ENCODE measurements at regions not wholly inside any gene's neighbourhood (a gene's known extent, or its start where the extent isn't known, plus 50 kb on each side); places are given as distances from the start of the nearest gene placed in this dataset.
"Not testable (repeated sequence)": the region's sequence is repeated elsewhere in the genome, so short reads cannot be mapped to it uniquely, and the experiment has no call there.

GRCh38 chr11:24216488-24216887, 280.4 kb upstream of the LUZP2 start:
- Mint-ChIP-seq H3K4me3 (no peak overlapping the region), H3K4me1 (ENCODE audit: low read depth) (no peaks in the 10 kb centered on the region), H3K27ac (no peak overlapping the region), H3K36me3 (ENCODE audit: insufficient read depth in 2 of 2) (peaks cover 1 to 7% of the 10 kb centered on the region in 2 donors), H3K9me3 (peaks cover 17 to 20% of the 10 kb centered on the region in 2 donors), H3K27me3 (ENCODE audit: low read depth) (no peaks in the 10 kb centered on the region)
- no peak for ATAC-seq (replicated peaks in 1 of 2)
- no peak for DNase-seq

- DNase-seq; H3K4me1 Mint-ChIP-seq (ENCODE audit: low read depth); H3K36me3 Mint-ChIP-seq (ENCODE audit: insufficient read depth in 2 of 2); ATAC-seq (replicated peaks in 1 of 2); H3K4me3 Mint-ChIP-seq; H3K27ac Mint-ChIP-seq; H3K27me3 Mint-ChIP-seq (ENCODE audit: low read depth): not testable (repeated sequence)
- H3K9me3 Mint-ChIP-seq, result peaks cover 14 to 19% of the 10 kb centered on the region in 2 donors
These were observed 279.5 kb upstream of the LUZP2 start for GRCh38 chr11:24217319-24217718.

- ATAC-seq (replicated peaks in 1 of 2) (no peak), DNase-seq (no peak)
- Mint-ChIP-seq H3K27me3 (ENCODE audit: low read depth) (no peaks in the 10 kb centered on the region), H3K36me3 (ENCODE audit: insufficient read depth in 2 of 2) (no peaks in the 10 kb centered on the region), H3K9me3 (peaks cover 7 to 17% of the 10 kb centered on the region in 2 donors), H3K27ac (no peak overlapping the region), H3K4me3 (no peak overlapping the region), H3K4me1 (ENCODE audit: low read depth) (no peaks in the 10 kb centered on the region)
These were observed 271.4 kb upstream of the LUZP2 start for GRCh38 chr11:24225501-24225900.

- Mint-ChIP-seq H3K27ac (no peak overlapping the region), H3K4me3 (no peak overlapping the region), H3K4me1 (ENCODE audit: low read depth) (no peaks in the 10 kb centered on the region), H3K9me3 (peaks cover 7 to 20% of the 10 kb centered on the region in 2 donors), H3K36me3 (ENCODE audit: insufficient read depth in 2 of 2) (no peaks in the 10 kb centered on the region), H3K27me3 (ENCODE audit: low read depth) (no peaks in the 10 kb centered on the region)
- DNase-seq (no peak), ATAC-seq (replicated peaks in 1 of 2) (no peak)
These were observed 270.2 kb upstream of the LUZP2 start for GRCh38 chr11:24226606-24227005.

GRCh38 chr11:24233041-24233440, 263.8 kb upstream of the LUZP2 start:
- no peak for ATAC-seq (replicated peaks in 1 of 2)

GRCh38 chr11:24234822-24235508, 261.9 kb upstream of the LUZP2 start:
- no peaks in the 10 kb centered on the region for H3K36me3 Mint-ChIP-seq (ENCODE audit: insufficient read depth in 2 of 2)
- peaks cover 0 to 12% of the 10 kb centered on the region in 2 donors for H3K9me3 Mint-ChIP-seq
- no peak overlapping the region for H3K4me3 Mint-ChIP-seq
- no peaks in the 10 kb centered on the region for H3K27me3 Mint-ChIP-seq (ENCODE audit: low read depth)
- H3K4me1 Mint-ChIP-seq (ENCODE audit: low read depth), result no peaks in the 10 kb centered on the region
- H3K27ac Mint-ChIP-seq, result no peak overlapping the region
- ATAC-seq (replicated peaks in 1 of 2), result no peak
- no peak for DNase-seq

More at GRCh38 chr11:24233041-24233440, 263.8 kb upstream of the LUZP2 start:
- H3K4me3 Mint-ChIP-seq, result no peak overlapping the region
- no peak overlapping the region for H3K27ac Mint-ChIP-seq
- no peak for DNase-seq
- H3K36me3 Mint-ChIP-seq (ENCODE audit: insufficient read depth in 2 of 2), result no peaks in the 10 kb centered on the region
- no peaks in the 10 kb centered on the region for H3K4me1 Mint-ChIP-seq (ENCODE audit: low read depth)
- no peaks in the 10 kb centered on the region for H3K27me3 Mint-ChIP-seq (ENCODE audit: low read depth)
- peaks cover 5 to 16% of the 10 kb centered on the region in 2 donors for H3K9me3 Mint-ChIP-seq

- ATAC-seq (replicated peaks in 1 of 2) (no peak), DNase-seq (no peak)
- no peaks in the 10 kb centered on the region for H3K4me1 Mint-ChIP-seq (ENCODE audit: low read depth)
- no peak overlapping the region for H3K4me3 Mint-ChIP-seq
- H3K27ac Mint-ChIP-seq, result no peak overlapping the region
- H3K27me3 Mint-ChIP-seq (ENCODE audit: low read depth), result no peaks in the 10 kb centered on the region
- H3K36me3 Mint-ChIP-seq (ENCODE audit: insufficient read depth in 2 of 2), result no peaks in the 10 kb centered on the region
- H3K9me3 Mint-ChIP-seq, result peaks cover 1 to 18% of the 10 kb centered on the region in 2 donors
These were observed 257.8 kb upstream of the LUZP2 start for GRCh38 chr11:24238771-24239645.

GRCh38 chr11:24239930-24240329, 256.9 kb upstream of the LUZP2 start:
- no peak for ATAC-seq (replicated peaks in 1 of 2)
- no peaks in the 10 kb centered on the region for H3K27me3 Mint-ChIP-seq (ENCODE audit: low read depth)
- peaks cover 3 to 18% of the 10 kb centered on the region in 2 donors for H3K9me3 Mint-ChIP-seq
- H3K27ac Mint-ChIP-seq, result no peak overlapping the region
- H3K36me3 Mint-ChIP-seq (ENCODE audit: insufficient read depth in 2 of 2), result no peaks in the 10 kb centered on the region
- H3K4me3 Mint-ChIP-seq, result no peak overlapping the region
- H3K4me1 Mint-ChIP-seq (ENCODE audit: low read depth), result no peaks in the 10 kb centered on the region
- no peak for DNase-seq

- no peak for ATAC-seq (replicated peaks in 1 of 2)
- no peak for DNase-seq
- Mint-ChIP-seq H3K27ac (no peak overlapping the region), H3K27me3 (ENCODE audit: low read depth) (no peaks in the 10 kb centered on the region), H3K9me3 (peaks cover 3 to 18% of the 10 kb centered on the region in 2 donors), H3K4me3 (no peak overlapping the region), H3K36me3 (ENCODE audit: insufficient read depth in 2 of 2) (no peaks in the 10 kb centered on the region), H3K4me1 (ENCODE audit: low read depth) (no peaks in the 10 kb centered on the region)
These were observed 256.2 kb upstream of the LUZP2 start for GRCh38 chr11:24240496-24241175.

GRCh38 chr11:24246715-24247114, 250.1 kb upstream of the LUZP2 start:
- Mint-ChIP-seq H3K27me3 (ENCODE audit: low read depth) (no peaks in the 10 kb centered on the region), H3K36me3 (ENCODE audit: insufficient read depth in 2 of 2) (peaks cover 0 to 1% of the 10 kb centered on the region in 2 donors), H3K27ac (no peak overlapping the region), H3K4me1 (ENCODE audit: low read depth) (no peaks in the 10 kb centered on the region), H3K4me3 (no peak overlapping the region), H3K9me3 (peaks cover 4 to 5% of the 10 kb centered on the region in 2 donors)
- ATAC-seq (replicated peaks in 1 of 2), result no peak
- DNase-seq, result no peak

GRCh38 chr11:24247846-24248245, 249.0 kb upstream of the LUZP2 start:
- H3K4me1 Mint-ChIP-seq (ENCODE audit: low read depth), result no peaks in the 10 kb centered on the region
- ATAC-seq (replicated peaks in 1 of 2) (no peak), DNase-seq (no peak)
- peaks cover 4 to 7% of the 10 kb centered on the region in 2 donors for H3K9me3 Mint-ChIP-seq
- peaks cover 0 to 1% of the 10 kb centered on the region in 2 donors for H3K36me3 Mint-ChIP-seq (ENCODE audit: insufficient read depth in 2 of 2)
- H3K27ac Mint-ChIP-seq, result no peak overlapping the region
- H3K27me3 Mint-ChIP-seq (ENCODE audit: low read depth), result no peaks in the 10 kb centered on the region
- H3K4me3 Mint-ChIP-seq, result no peak overlapping the region

- DNase-seq (no peak), ATAC-seq (replicated peaks in 1 of 2) (no peak)
- H3K4me3 Mint-ChIP-seq, result no peak overlapping the region
- peaks cover 0 to 1% of the 10 kb centered on the region in 2 donors for H3K36me3 Mint-ChIP-seq (ENCODE audit: insufficient read depth in 2 of 2)
- H3K27me3 Mint-ChIP-seq (ENCODE audit: low read depth), result no peaks in the 10 kb centered on the region
- no peak overlapping the region for H3K27ac Mint-ChIP-seq
- H3K4me1 Mint-ChIP-seq (ENCODE audit: low read depth), result no peaks in the 10 kb centered on the region
- peaks cover 3 to 4% of the 10 kb centered on the region in 2 donors for H3K9me3 Mint-ChIP-seq
These were observed 246.9 kb upstream of the LUZP2 start for GRCh38 chr11:24249921-24250320.

- Mint-ChIP-seq H3K27me3 (ENCODE audit: low read depth) (no peaks in the 10 kb centered on the region), H3K36me3 (ENCODE audit: insufficient read depth in 2 of 2) (peaks cover 0 to 1% of the 10 kb centered on the region in 2 donors), H3K9me3 (peaks cover 3 to 4% of the 10 kb centered on the region in 2 donors), H3K4me3 (no peak overlapping the region), H3K27ac (no peak overlapping the region), H3K4me1 (ENCODE audit: low read depth) (no peaks in the 10 kb centered on the region)
- ATAC-seq (replicated peaks in 1 of 2) (no peak), DNase-seq (no peak)
These were observed 243.6 kb upstream of the LUZP2 start for GRCh38 chr11:24253237-24253760.

All from activated T-cell treated with anti-CD3 and anti-CD28 coated beads, Interleukin-2, amount 50 U/mL, for 72 hours (primary cell).